ENCODE measurements at regions not wholly inside any gene's neighbourhood (a gene's known extent, or its start where the extent isn't known, plus 50 kb on each side); places are given as distances from the start of the nearest gene placed in this dataset.

DNA sequence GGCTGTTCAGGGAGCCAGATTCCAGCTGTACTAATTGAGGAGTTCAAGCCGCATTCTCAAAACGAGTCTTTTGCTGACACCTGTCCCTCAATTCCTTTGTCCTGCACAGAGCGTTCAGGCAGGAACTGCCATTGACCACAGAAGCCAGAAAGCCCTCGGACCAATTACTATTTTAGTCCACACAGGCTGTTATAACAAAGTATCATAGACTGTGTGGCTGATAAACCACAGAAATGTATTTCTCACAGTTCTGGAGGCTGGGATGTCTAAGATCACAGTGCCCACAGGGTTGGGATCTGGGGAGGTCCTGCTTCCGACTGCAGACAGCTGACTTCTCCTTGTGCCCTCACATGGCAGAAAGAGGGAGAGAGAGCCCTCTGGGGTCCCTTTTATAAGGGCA is 119.8 kb upstream of the ATP6AP2 start:
- TF ChIP-seq, protein P1, sequence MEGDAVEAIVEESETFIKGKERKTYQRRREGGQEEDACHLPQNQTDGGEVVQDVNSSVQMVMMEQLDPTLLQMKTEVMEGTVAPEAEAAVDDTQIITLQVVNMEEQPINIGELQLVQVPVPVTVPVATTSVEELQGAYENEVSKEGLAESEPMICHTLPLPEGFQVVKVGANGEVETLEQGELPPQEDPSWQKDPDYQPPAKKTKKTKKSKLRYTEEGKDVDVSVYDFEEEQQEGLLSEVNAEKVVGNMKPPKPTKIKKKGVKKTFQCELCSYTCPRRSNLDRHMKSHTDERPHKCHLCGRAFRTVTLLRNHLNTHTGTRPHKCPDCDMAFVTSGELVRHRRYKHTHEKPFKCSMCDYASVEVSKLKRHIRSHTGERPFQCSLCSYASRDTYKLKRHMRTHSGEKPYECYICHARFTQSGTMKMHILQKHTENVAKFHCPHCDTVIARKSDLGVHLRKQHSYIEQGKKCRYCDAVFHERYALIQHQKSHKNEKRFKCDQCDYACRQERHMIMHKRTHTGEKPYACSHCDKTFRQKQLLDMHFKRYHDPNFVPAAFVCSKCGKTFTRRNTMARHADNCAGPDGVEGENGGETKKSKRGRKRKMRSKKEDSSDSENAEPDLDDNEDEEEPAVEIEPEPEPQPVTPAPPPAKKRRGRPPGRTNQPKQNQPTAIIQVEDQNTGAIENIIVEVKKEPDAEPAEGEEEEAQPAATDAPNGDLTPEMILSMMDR (IDR thresholded peaks at IDR 0.05): no peak
- TF ChIP-seq EP300 (IDR thresholded peaks at IDR 0.05; ENCODE audit: low read depth): no peak

Data from transverse colon (tissue), 3 donors.